Trophoblast cell (in vitro differentiated cells and primary cell): ENCODE measurements at regions not wholly inside any gene's neighbourhood (a gene's known extent, or its start where the extent isn't known, plus 50 kb on each side); places are given as distances from the start of the nearest gene placed in this dataset.
"Not testable (repeated sequence)": the region's sequence is repeated elsewhere in the genome, so short reads cannot be mapped to it uniquely, and the experiment has no call there.

Experiments
- DNase-seq, 2 donors: peaks; one replicate each; pipeline ENCODE4 v3.0.0-alpha.2; 2016
- H2AFZ ChIP-seq: 2 replicates; pipeline ENCODE4 v1.6.1; 2013; ENCODE audit warnings: low read length, moderate library complexity, mild to moderate bottlenecking; ENCODE audit not compliant: insufficient read depth, poor library complexity
- H2AK5ac ChIP-seq: 2 replicates; pipeline ENCODE4 v1.6.1; 2013; ENCODE audit warnings: mild to moderate bottlenecking, low read length
- H2BK120ac ChIP-seq: 2 replicates; pipeline ENCODE4 v1.6.1; 2013; ENCODE audit warnings: low read length, mild to moderate bottlenecking, moderate library complexity; ENCODE audit not compliant: insufficient read depth, poor library complexity
- H2BK12ac ChIP-seq: 2 replicates; pipeline ENCODE4 v1.6.1; 2013; ENCODE audit warnings: mild to moderate bottlenecking, low read length, moderate library complexity
- H2BK5ac ChIP-seq: 2 replicates; pipeline ENCODE4 v1.6.1; 2013; ENCODE audit warnings: low read length, low read depth, moderate library complexity, mild to moderate bottlenecking; ENCODE audit not compliant: poor library complexity
- H3K14ac ChIP-seq: 2 replicates; pipeline ENCODE4 v1.6.1; 2013; ENCODE audit warnings: mild to moderate bottlenecking, low read length
- H3K18ac ChIP-seq: 2 replicates; pipeline ENCODE4 v1.6.1; 2013; ENCODE audit warnings: mild to moderate bottlenecking, low read length
- H3K23ac ChIP-seq: 2 replicates; pipeline ENCODE4 v1.6.1; 2013; ENCODE audit warnings: low read length
- H3K27ac ChIP-seq: 2 replicates; pipeline ENCODE4 v1.5.1; 2013; ENCODE audit warnings: low read depth, mild to moderate bottlenecking, inconsistent platforms, low read length, moderate library complexity
- H3K27me3 ChIP-seq: 2 replicates; pipeline ENCODE4 v1.6.1; 2013; ENCODE audit warnings: inconsistent platforms, mild to moderate bottlenecking, low read length, moderate library complexity; ENCODE audit not compliant: insufficient read depth
- H3K36me3 ChIP-seq, 2 experiments: 1 replicate in 1 of 2; 2 replicates in 1 of 2; pipeline ENCODE4 v1.6.1; 2013; ENCODE audit warnings: low read length in 2 of 2, mild to moderate bottlenecking in 2 of 2, moderate library complexity in 1 of 2; ENCODE audit not compliant: insufficient read depth in 2 of 2, control insufficient read depth in 1 of 2
- H3K4ac ChIP-seq: 2 replicates; pipeline ENCODE4 v1.6.1; 2013; ENCODE audit warnings: low read depth, mild to moderate bottlenecking, low read length, moderate library complexity
- H3K4me1 ChIP-seq, 2 experiments: 1 replicate in 1 of 2; 2 replicates in 1 of 2; pipeline ENCODE4 v1.6.1; 2013; ENCODE audit warnings: low read length in 2 of 2, mild to moderate bottlenecking in 2 of 2, moderate library complexity in 1 of 2; ENCODE audit not compliant: insufficient read depth in 2 of 2, control insufficient read depth in 1 of 2
- H3K4me2 ChIP-seq: 2 replicates; pipeline ENCODE4 v1.6.1; 2013; ENCODE audit warnings: inconsistent platforms, mild to moderate bottlenecking, low read length, moderate library complexity
- H3K4me3 ChIP-seq: 2 replicates; pipeline ENCODE4 v1.5.1; 2013; ENCODE audit warnings: mild to moderate bottlenecking, low read depth, low read length, inconsistent platforms
- H3K79me1 ChIP-seq: one replicate; pipeline ENCODE4 v1.6.1; 2013; ENCODE audit warnings: low read length
- H3K79me2 ChIP-seq: 2 replicates; pipeline ENCODE4 v1.6.1; 2013; ENCODE audit warnings: low read length, mild to moderate bottlenecking; ENCODE audit not compliant: control insufficient read depth, insufficient read depth, poor library complexity
- H3K9ac ChIP-seq: 2 replicates; pipeline ENCODE4 v1.6.1; 2013; ENCODE audit warnings: mild to moderate bottlenecking, low read length
- H3K9me3 ChIP-seq: 2 replicates; pipeline ENCODE4 v1.6.1; 2013; ENCODE audit warnings: low read depth, mild to moderate bottlenecking, control low read depth, inconsistent platforms, low read length; ENCODE audit not compliant: insufficient read depth
- H4K12ac ChIP-seq: 2 replicates; pipeline ENCODE4 v1.6.1; 2013; ENCODE audit warnings: low read depth, mild to moderate bottlenecking, low read length, moderate library complexity
- H4K8ac ChIP-seq: 2 replicates; pipeline ENCODE4 v1.6.1; 2013; ENCODE audit warnings: low read depth, mild to moderate bottlenecking, low read length, moderate library complexity
- H4K91ac ChIP-seq: one replicate; pipeline ENCODE4 v1.6.1; 2013; ENCODE audit warnings: low read depth, mild to moderate bottlenecking, low read length, moderate library complexity
- WGBS: extraction: QIAGEN DNeasy Blood & Tissue Kit; methylation state at CpG from one replicate; pipeline ENCODE4 v1.1.7; 2013; ENCODE audit warnings: missing lambda C conversion rate; ENCODE audit not compliant: insufficient read length, insufficient coverage; ENCODE audit errors: extremely low coverage; 5-methylcytosine and 5-hydroxymethylcytosine counted together

- not testable (repeated sequence) for H2AFZ ChIP-seq, H3K9me3 ChIP-seq, H4K91ac ChIP-seq, H3K4me1 ChIP-seq, H3K4ac ChIP-seq, H3K4me2 ChIP-seq, DNase-seq, H3K79me2 ChIP-seq, H2AK5ac ChIP-seq, H4K8ac ChIP-seq, H3K27me3 ChIP-seq, H3K23ac ChIP-seq, H3K79me1 ChIP-seq, H3K27ac ChIP-seq, H4K12ac ChIP-seq, H3K4me3 ChIP-seq, H3K9ac ChIP-seq, H3K14ac ChIP-seq, H3K36me3 ChIP-seq, H2BK5ac ChIP-seq
- peak overlapping the region; percentile 50 for H2BK12ac ChIP-seq
- WGBS, result no CpG with 5 or more reads among the region's 3 CpGs
- peak overlapping the region; percentile 30 for H2BK120ac ChIP-seq
- H3K18ac ChIP-seq, result peak overlapping the region; percentile 51
These were observed 151.6 kb downstream of the SKIDA1 start for GRCh38 chr10:21373881-21374280.

- Histone ChIP-seq H3K36me3 (no peaks in the 10 kb centered on the region), H2BK120ac (peak overlapping the region; percentile 52), H2BK5ac (no peak overlapping the region), H3K9ac (no peak overlapping the region), H3K27ac (no peak overlapping the region), H3K4me3 (no peak overlapping the region), H3K4me2 (no peak overlapping the region), H2BK12ac (peak overlapping the region; percentile 70), H3K4ac (no peak overlapping the region), H4K12ac (peak overlapping the region; percentile 8), H3K9me3 (no peaks in the 10 kb centered on the region), H3K14ac (peak overlapping the region; percentile 66), H2AFZ (peak overlapping the region; percentile 83), H3K23ac (no peak overlapping the region), H3K79me1 (peaks cover 16% of the 10 kb centered on the region), H3K27me3 (no peaks in the 10 kb centered on the region), H2AK5ac (peak overlapping the region; percentile 57), H3K18ac (peak overlapping the region; percentile 11), H3K4me1 (peaks cover 11 to 14% of the 10 kb centered on the region in 2 experiments), H4K8ac (peak overlapping the region; percentile 66), H4K91ac (peak overlapping the region; percentile 53), H3K79me2 (peaks cover 2% of the 10 kb centered on the region)
- WGBS, result no CpG with 5 or more reads among the region's 4 CpGs
- DNase-seq, result peak in 1 of 2 donors; percentile 28
These were observed 152.7 kb downstream of the SKIDA1 start for GRCh38 chr10:21372651-21373410.

- H3K27me3 ChIP-seq, result no peaks in the 10 kb centered on the region
- H3K23ac ChIP-seq, result no peak overlapping the region
- H2BK5ac ChIP-seq, result no peak overlapping the region
- no peak overlapping the region for H3K4me3 ChIP-seq
- H3K79me2 ChIP-seq, result peaks cover 5% of the 10 kb centered on the region
- peaks cover 32% of the 10 kb centered on the region for H3K79me1 ChIP-seq
- no CpG with 5 or more reads among the region's 2 CpGs for WGBS
- no peak overlapping the region for H3K14ac ChIP-seq
- H4K91ac ChIP-seq, result no peak overlapping the region
- no peak overlapping the region for H2AFZ ChIP-seq
- no peak overlapping the region for H3K4me2 ChIP-seq
- no peak overlapping the region for H3K9ac ChIP-seq
- no peak overlapping the region for H3K18ac ChIP-seq
- no peak overlapping the region for H4K8ac ChIP-seq
- DNase-seq, result no peak
- H4K12ac ChIP-seq, result no peak overlapping the region
- H3K36me3 ChIP-seq, result no peaks in the 10 kb centered on the region
- no peaks in the 10 kb centered on the region for H3K9me3 ChIP-seq
- no peak overlapping the region for H2AK5ac ChIP-seq
- H3K4me1 ChIP-seq, result peaks cover 14 to 25% of the 10 kb centered on the region in 2 experiments
- no peak overlapping the region for H3K27ac ChIP-seq
- H2BK12ac ChIP-seq, result peak overlapping the region; percentile 97
- H3K4ac ChIP-seq, result no peak overlapping the region
- peak overlapping the region; percentile 56 for H2BK120ac ChIP-seq
These were observed 155.8 kb downstream of the SKIDA1 start for GRCh38 chr10:21369697-21370096.

GRCh38 chr10:21368728-21369425 lies 156.6 kb downstream of the SKIDA1 start:
- H3K9ac ChIP-seq, result no peak overlapping the region
- peaks cover 5% of the 10 kb centered on the region for H3K79me2 ChIP-seq
- H4K91ac ChIP-seq, result peak overlapping the region; percentile 99
- peaks cover 35% of the 10 kb centered on the region for H3K79me1 ChIP-seq
- H3K4me1 ChIP-seq, result peaks cover 14 to 25% of the 10 kb centered on the region in 2 experiments
- DNase-seq, result peak; percentile 51 to 77
- H3K4ac ChIP-seq, result peak overlapping the region; percentile 84
- peak overlapping the region; percentile 95 for H2BK5ac ChIP-seq
- H3K27ac ChIP-seq, result peak overlapping the region; percentile 74
- no peaks in the 10 kb centered on the region for H3K9me3 ChIP-seq
- no peak overlapping the region for H3K23ac ChIP-seq
- no CpG with 5 or more reads among the region's 9 CpGs for WGBS
- peak overlapping the region; percentile 94 for H3K18ac ChIP-seq
- no peaks in the 10 kb centered on the region for H3K27me3 ChIP-seq
- H4K12ac ChIP-seq, result no peak overlapping the region
- no peak overlapping the region for H3K4me2 ChIP-seq
- H2AFZ ChIP-seq, result no peak overlapping the region
- peak overlapping the region; percentile 99 for H2AK5ac ChIP-seq
- H3K4me3 ChIP-seq, result no peak overlapping the region
- H2BK12ac ChIP-seq, result peak overlapping the region; percentile 100
- H4K8ac ChIP-seq, result peak overlapping the region; percentile 61
- H2BK120ac ChIP-seq, result peak overlapping the region; percentile 95
- H3K14ac ChIP-seq, result peak overlapping the region; percentile 92
- no peaks in the 10 kb centered on the region for H3K36me3 ChIP-seq
